GM12874 (cell line): ENCODE measurements at regions not wholly inside any gene's neighbourhood (a gene's known extent, or its start where the extent isn't known, plus 50 kb on each side); places are given as distances from the start of the nearest gene placed in this dataset.

ENCODE experiments used
- CTCF ChIP-seq: IDR thresholded peaks from 2 replicates; pipeline ENCODE4 v1.5.1; 2011; ENCODE audit warnings: low read depth, mild to moderate bottlenecking, control low read depth, low read length, moderate library complexity; ENCODE audit not compliant: insufficient read depth

- no peak for TF ChIP-seq CTCF
Measured at GRCh38 chr16:87231911-87232310, 85.3 kb downstream of the C16orf95 start.

GRCh38 chr16:87233928-87234327 is 83.3 kb downstream of the C16orf95 start:
- no peak for TF ChIP-seq CTCF

GRCh38 chr16:87234601-87235000 is 82.6 kb downstream of the C16orf95 start:
- no peak for TF ChIP-seq CTCF

GRCh38 chr16:87235810-87236515 is 81.2 kb downstream of the C16orf95 start:
- TF ChIP-seq CTCF = no peak

- no peak for TF ChIP-seq CTCF
Measured at GRCh38 chr16:87236516-87237115, 80.6 kb downstream of the C16orf95 start.

GRCh38 chr16:87238361-87238715 is 78.9 kb downstream of the C16orf95 start:
- TF ChIP-seq CTCF = no peak

- no peak for TF ChIP-seq CTCF
Measured at GRCh38 chr16:87239545-87239944, 77.6 kb downstream of the C16orf95 start.
